ENCODE measurements at regions not wholly inside any gene's neighbourhood (a gene's known extent, or its start where the extent isn't known, plus 50 kb on each side); places are given as distances from the start of the nearest gene placed in this dataset.
"Not testable (repeated sequence)": the region's sequence is repeated elsewhere in the genome, so short reads cannot be mapped to it uniquely, and the experiment has no call there.

GRCh38 chr7:35152059-35152458, 101.8 kb downstream of the TBX20 start:
- intact Hi-C loops (cut with micrococcal nuclease); DNase-seq; ATAC-seq: not testable (repeated sequence)

GRCh38 chr7:35148030-35148429, 105.9 kb downstream of the TBX20 start:
- intact Hi-C loops (cut with micrococcal nuclease); DNase-seq: not testable (repeated sequence)
- ATAC-seq: peak; percentile 31

GRCh38 chr7:35142125-35142524, 104.8 kb upstream of the DPY19L1 start:
- ATAC-seq; intact Hi-C loops (cut with micrococcal nuclease); DNase-seq: not testable (repeated sequence)

- peak; percentile 63 for ATAC-seq
- DNase-seq; intact Hi-C loops (cut with micrococcal nuclease): not testable (repeated sequence)
Measured at GRCh38 chr7:35139281-35139680, 102.0 kb upstream of the DPY19L1 start.

- intact Hi-C loops (cut with micrococcal nuclease); ATAC-seq; DNase-seq: not testable (repeated sequence)
Measured at GRCh38 chr7:35133465-35133864, 96.2 kb upstream of the DPY19L1 start.

- DNase-seq; ATAC-seq; intact Hi-C loops (cut with micrococcal nuclease): not testable (repeated sequence)
Measured at GRCh38 chr7:35133011-35133410, 95.7 kb upstream of the DPY19L1 start.

GRCh38 chr7:35128662-35129061, 91.4 kb upstream of the DPY19L1 start:
- ATAC-seq: peak; percentile 31
- DNase-seq; intact Hi-C loops (cut with micrococcal nuclease): not testable (repeated sequence)

- ATAC-seq; DNase-seq; intact Hi-C loops (cut with micrococcal nuclease): not testable (repeated sequence)
Measured at GRCh38 chr7:35118526-35118925, 81.2 kb upstream of the DPY19L1 start.

GRCh38 chr7:35106667-35107066, 69.4 kb upstream of the DPY19L1 start:
- ATAC-seq; DNase-seq; intact Hi-C loops (cut with micrococcal nuclease): not testable (repeated sequence)

GRCh38 chr7:35105511-35105910, 68.2 kb upstream of the DPY19L1 start:
- ATAC-seq (peak; percentile 61), DNase-seq (peak; percentile 23)
- intact Hi-C loops (cut with micrococcal nuclease): not testable (repeated sequence)

- DNase-seq; ATAC-seq; intact Hi-C loops (cut with micrococcal nuclease): not testable (repeated sequence)
Measured at GRCh38 chr7:35102845-35103244, 65.6 kb upstream of the DPY19L1 start.

GRCh38 chr7:35092961-35093360, 55.7 kb upstream of the DPY19L1 start:
- intact Hi-C loops (cut with micrococcal nuclease); ATAC-seq: not testable (repeated sequence)

More at GRCh38 chr7:35092961-35093360, 55.7 kb upstream of the DPY19L1 start:
- not testable (repeated sequence) for DNase-seq

Measured in left ventricle myocardium superior (tissue), 1 donor.